ENCODE measurements at regions not wholly inside any gene's neighbourhood (a gene's known extent, or its start where the extent isn't known, plus 50 kb on each side); places are given as distances from the start of the nearest gene placed in this dataset.

- no peak for DNase-seq (ENCODE audit: extremely low spot score, insufficient read length, low read depth)
Measured at GRCh38 chr3:72369681-72370080, 478.6 kb downstream of the SHQ1 start.

GRCh38 chr3:72368331-72368975 lies 479.8 kb downstream of the SHQ1 start:
- no peak for DNase-seq (ENCODE audit: extremely low spot score, insufficient read length, low read depth)

More at GRCh38 chr3:72369681-72370080, 478.6 kb downstream of the SHQ1 start:
- no peak for FAIRE-seq

DNA sequence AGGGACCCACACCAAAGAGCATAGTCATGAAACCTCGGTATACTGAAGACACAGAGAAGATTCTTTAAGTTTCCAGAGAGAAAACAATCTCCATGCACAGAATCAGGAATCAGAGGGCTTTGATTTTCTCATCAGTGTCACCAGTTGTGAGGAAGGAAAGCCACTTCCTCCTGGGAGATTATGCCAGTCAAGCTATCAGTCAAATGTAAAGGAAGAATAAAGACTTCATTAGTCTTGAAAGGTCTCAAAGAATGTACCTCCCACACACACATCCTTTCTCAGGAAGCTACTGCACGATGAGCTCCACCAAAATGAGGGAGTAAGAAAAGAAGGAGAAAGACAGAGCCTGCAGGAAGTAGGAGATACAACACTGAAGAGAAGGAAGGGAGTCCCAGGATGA lies 486.3 kb downstream of the SHQ1 start:
- DNase-seq (ENCODE audit: extremely low spot score, insufficient read length, low read depth): no peak
- no peak for FAIRE-seq

More at GRCh38 chr3:72368331-72368975, 479.8 kb downstream of the SHQ1 start:
- no peak for FAIRE-seq

GRCh38 chr3:72359743-72360142 lies 488.5 kb downstream of the SHQ1 start:
- DNase-seq (ENCODE audit: extremely low spot score, insufficient read length, low read depth) (no peak), FAIRE-seq (no peak)

DNA sequence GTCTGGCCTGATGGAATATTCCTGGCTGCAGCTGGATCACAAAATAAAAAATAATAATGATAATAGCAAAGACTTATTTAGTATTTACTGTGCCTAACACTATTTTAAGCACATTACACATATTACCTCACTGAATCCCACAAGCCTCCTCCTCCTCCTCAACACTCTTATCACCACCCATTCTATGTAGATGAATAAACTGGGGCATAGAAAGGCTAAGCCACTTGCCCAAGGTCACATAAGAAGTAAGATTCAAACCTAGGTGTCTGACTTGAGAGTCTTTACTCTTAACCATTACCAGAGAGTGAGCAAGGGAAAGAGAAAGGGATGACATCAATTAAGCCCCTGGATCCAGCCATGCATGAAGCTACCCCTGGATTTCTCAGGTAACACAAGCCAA lies 493.1 kb downstream of the SHQ1 start:
- no peak for DNase-seq (ENCODE audit: extremely low spot score, insufficient read length, low read depth)
- FAIRE-seq: no peak

GRCh38 chr3:72354486-72354885 lies 493.8 kb downstream of the SHQ1 start:
- DNase-seq (ENCODE audit: extremely low spot score, insufficient read length, low read depth) (no peak), FAIRE-seq (no peak)

- no peak for DNase-seq (ENCODE audit: extremely low spot score, insufficient read length, low read depth)
- no peak for FAIRE-seq
Measured at GRCh38 chr3:72353236-72354128, 494.8 kb downstream of the SHQ1 start.

GRCh38 chr3:72352176-72352575 lies 496.1 kb downstream of the SHQ1 start:
- FAIRE-seq: no peak
- no peak for DNase-seq (ENCODE audit: extremely low spot score, insufficient read length, low read depth)

GRCh38 chr3:72351536-72351935 lies 496.7 kb downstream of the SHQ1 start:
- no peak for FAIRE-seq
- DNase-seq (ENCODE audit: extremely low spot score, insufficient read length, low read depth): no peak

- FAIRE-seq: no peak
- DNase-seq (ENCODE audit: extremely low spot score, insufficient read length, low read depth): no peak
Measured at GRCh38 chr3:72350761-72351505, 497.3 kb downstream of the SHQ1 start.

GRCh38 chr3:72348357-72348756 lies 499.9 kb downstream of the SHQ1 start:
- FAIRE-seq: no peak
- no peak for DNase-seq (ENCODE audit: extremely low spot score, insufficient read length, low read depth)

- FAIRE-seq: peak; percentile 63
- peak; percentile 28 for DNase-seq (ENCODE audit: extremely low spot score, insufficient read length, low read depth)
Measured at GRCh38 chr3:72347819-72348319, 500.4 kb downstream of the SHQ1 start.

GRCh38 chr3:72346526-72346926 lies 501.7 kb downstream of the SHQ1 start:
- FAIRE-seq: no peak

DNA sequence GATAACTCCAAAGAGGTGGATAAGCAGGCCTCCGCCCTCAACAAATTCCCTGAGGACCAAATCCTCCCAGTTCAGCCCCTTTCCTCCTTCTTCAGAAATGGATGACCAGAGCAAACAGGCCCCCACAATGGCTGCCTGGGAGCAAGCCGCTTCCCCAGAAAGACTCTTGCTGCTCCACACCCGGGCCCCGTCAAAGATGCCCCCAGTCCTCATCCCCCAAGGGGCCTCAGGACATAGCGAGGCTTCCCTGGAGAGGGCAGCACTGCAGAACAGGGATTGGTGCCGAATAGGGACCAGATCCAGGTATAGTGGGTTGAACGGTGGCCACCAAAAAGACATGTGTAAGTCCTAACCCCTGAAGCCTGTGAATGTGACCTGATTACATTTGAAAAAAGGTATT lies 502.3 kb downstream of the SHQ1 start:
- DNase-seq (ENCODE audit: extremely low spot score, insufficient read length, low read depth): no peak
- no peak for FAIRE-seq

More at GRCh38 chr3:72346526-72346926, 501.7 kb downstream of the SHQ1 start:
- DNase-seq (ENCODE audit: extremely low spot score, insufficient read length, low read depth): no peak

DNA sequence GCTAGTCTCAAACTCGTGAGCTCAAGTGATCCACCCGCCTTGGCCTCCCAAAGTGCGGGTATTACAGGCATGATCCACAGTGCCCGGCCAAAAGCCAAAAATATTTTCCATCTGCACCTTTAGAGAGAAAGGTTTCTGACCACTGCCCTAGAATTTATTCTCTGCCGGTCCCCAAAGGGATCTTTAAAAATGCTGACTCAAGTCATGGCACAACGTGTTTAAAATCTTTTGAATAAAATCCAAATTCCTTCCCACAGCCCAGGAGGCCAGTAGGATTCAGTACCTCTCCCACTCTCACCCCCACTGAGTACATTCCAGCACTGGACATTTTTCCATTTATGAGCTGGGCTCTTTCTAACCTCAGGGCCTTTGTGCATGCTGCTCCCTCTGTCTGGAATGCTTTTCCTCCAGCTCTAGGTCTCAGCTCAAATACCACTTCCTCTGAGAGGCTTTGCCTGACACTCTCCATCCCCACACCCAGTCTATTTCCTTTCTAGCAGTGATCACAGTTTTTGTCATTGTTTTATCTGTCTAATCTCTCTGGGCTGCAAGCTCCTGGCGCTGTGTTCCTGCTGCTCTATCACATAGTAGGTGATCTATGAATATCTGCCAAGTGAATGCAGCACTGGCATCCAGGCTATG lies 502.9 kb downstream of the SHQ1 start:
- FAIRE-seq: no peak
- DNase-seq (ENCODE audit: extremely low spot score, insufficient read length, low read depth): no peak

- no peak for DNase-seq (ENCODE audit: extremely low spot score, insufficient read length, low read depth)
- no peak for FAIRE-seq
Measured at GRCh38 chr3:72344647-72345046, 503.6 kb downstream of the SHQ1 start.

DNA sequence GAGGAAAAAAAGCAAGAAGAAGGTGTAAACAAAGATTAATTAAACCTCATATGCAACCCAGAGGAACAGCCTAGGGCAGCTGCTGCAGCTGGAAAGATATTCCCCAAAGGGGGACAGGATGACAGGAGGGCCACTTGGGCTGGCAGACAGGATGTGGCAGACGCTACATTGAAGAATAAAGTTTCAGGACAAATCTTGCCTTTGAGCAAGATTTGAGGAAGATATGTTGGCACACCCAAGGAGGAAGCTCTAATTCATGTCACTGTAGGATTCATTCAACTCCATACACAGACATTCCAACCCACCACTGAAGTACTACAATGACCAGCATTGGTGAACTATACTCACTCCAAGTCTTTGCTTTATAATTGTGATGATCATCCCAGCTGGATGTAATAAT lies 504.0 kb downstream of the SHQ1 start:
- no peak for FAIRE-seq
- DNase-seq (ENCODE audit: extremely low spot score, insufficient read length, low read depth): no peak

- DNase-seq (ENCODE audit: extremely low spot score, insufficient read length, low read depth): no peak
- FAIRE-seq: no peak
Measured at GRCh38 chr3:72343078-72343477, 505.2 kb downstream of the SHQ1 start.

GRCh38 chr3:72342450-72342849 lies 505.8 kb downstream of the SHQ1 start:
- FAIRE-seq (no peak), DNase-seq (ENCODE audit: extremely low spot score, insufficient read length, low read depth) (no peak)

DNA sequence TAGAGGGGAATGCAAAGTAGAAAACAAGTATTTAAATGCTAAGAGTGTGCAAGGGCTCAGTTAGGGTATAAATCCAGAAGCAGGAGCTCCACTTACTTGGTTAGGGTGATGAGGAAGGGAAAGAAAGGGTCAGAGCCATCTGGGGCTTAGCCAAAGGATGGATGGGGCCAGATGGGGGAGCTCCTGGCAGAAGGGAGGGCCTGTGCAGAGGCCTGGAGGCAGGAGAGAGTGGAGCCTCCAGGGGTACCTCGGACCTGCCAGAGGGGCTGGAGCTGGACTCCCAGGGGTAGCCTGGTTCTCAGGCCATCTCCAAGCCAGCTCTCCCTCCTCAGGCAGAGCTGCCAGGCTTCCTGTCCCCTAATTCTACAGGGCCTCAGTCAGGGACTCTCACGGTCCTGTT lies 506.3 kb downstream of the SHQ1 start:
- FAIRE-seq: no peak
- DNase-seq (ENCODE audit: extremely low spot score, insufficient read length, low read depth): no peak

Measured in GM18507 (cell line).